ENCODE measurements at regions not wholly inside any gene's neighbourhood (a gene's known extent, or its start where the extent isn't known, plus 50 kb on each side); places are given as distances from the start of the nearest gene placed in this dataset.

- TF ChIP-seq CTCF (IDR thresholded peaks at IDR 0.05) = no peak
- no peak for TF ChIP-seq POLR2A (IDR thresholded peaks at IDR 0.05)
Observed at GRCh38 chr11:15476371-15476917, 361.7 kb downstream of the INSC start.
